Fibroblast of lung (primary cell): ENCODE measurements at regions not wholly inside any gene's neighbourhood (a gene's known extent, or its start where the extent isn't known, plus 50 kb on each side); places are given as distances from the start of the nearest gene placed in this dataset.
A peak's percentile ranks its signal among the peaks of the same experiment; 100 is the strongest.

Experiments
- DNase-seq, 2 donors: peaks; one replicate each; pipeline versions ENCODE4 v3.0.0 to v3.0.0-alpha.2; 2010; ENCODE audit warnings: low read depth in 2 of 2
- H2AFZ ChIP-seq: 2 replicates; pipeline ENCODE4 v1.5.1; 2012; ENCODE audit warnings: low read length, control low read depth, inconsistent platforms
- H3K27ac ChIP-seq: 2 replicates; pipeline ENCODE4 v1.5.1; 2011; ENCODE audit warnings: low read length, control low read depth; ENCODE audit not compliant: insufficient read depth
- H3K27me3 ChIP-seq: 2 replicates; pipeline ENCODE4 v1.5.1; 2011; ENCODE audit warnings: mild to moderate bottlenecking, low read length; ENCODE audit not compliant: control insufficient read depth, insufficient read depth
- H3K36me3 ChIP-seq: 2 replicates; pipeline ENCODE4 v1.5.1; 2011; ENCODE audit warnings: low read length; ENCODE audit not compliant: control insufficient read depth, insufficient read depth
- H3K4me1 ChIP-seq: 2 replicates; pipeline ENCODE4 v1.5.1; 2011; ENCODE audit warnings: low read length; ENCODE audit not compliant: control insufficient read depth, insufficient read depth; ENCODE audit errors: extremely low read depth
- H3K4me2 ChIP-seq: 2 replicates; pipeline ENCODE4 v1.5.1; 2011; ENCODE audit warnings: low read length, control low read depth; ENCODE audit not compliant: insufficient read depth; ENCODE audit errors: extremely low read depth
- H3K4me3 ChIP-seq, 4 experiments: fragments of 200-600 bp in 1 of 4; sonication (generic) in 1 of 4; replicated peaks in 1 of 4; 2 replicates each; pipeline ENCODE4 v1.5.1; 2011 to 2016; ENCODE audit warnings: low read length in 4 of 4, low read depth in 3 of 4, mild to moderate bottlenecking in 3 of 4, control low read depth in 2 of 4, inconsistent platforms in 1 of 4, mixed read lengths in 1 of 4; ENCODE audit not compliant: insufficient read depth in 1 of 4; ENCODE audit errors: control extremely low read depth in 1 of 4
- H3K79me2 ChIP-seq: 2 replicates; pipeline ENCODE4 v1.5.1; 2012; ENCODE audit warnings: mild to moderate bottlenecking, low read length, inconsistent platforms; ENCODE audit not compliant: control insufficient read depth, insufficient read depth
- H3K9ac ChIP-seq: 2 replicates; pipeline ENCODE4 v1.5.1; 2011; ENCODE audit warnings: mild to moderate bottlenecking, low read length, control low read depth; ENCODE audit not compliant: insufficient read depth
- H3K9me3 ChIP-seq: 2 replicates; pipeline ENCODE4 v1.5.1; 2012; ENCODE audit warnings: low read depth, low read length; ENCODE audit not compliant: control insufficient read depth, insufficient read depth
- H4K20me1 ChIP-seq: 2 replicates; pipeline ENCODE4 v1.5.1; 2011; ENCODE audit warnings: low read length; ENCODE audit not compliant: control insufficient read depth, insufficient read depth; ENCODE audit errors: extremely low read depth
- EZH2 ChIP-seq: IDR thresholded peaks from 2 replicates; pipeline ENCODE4 v1.5.1; 2012; ENCODE audit warnings: low read length, control low read depth, mild to moderate bottlenecking; ENCODE audit errors: missing control alignments
- TF ChIP-seq, protein P1 (sequence below), 2 donors: IDR thresholded peaks in 1 of 2; conservative IDR thresholded peaks in 1 of 2; 1 replicate in 1 of 2; 2 replicates in 1 of 2; pipeline ENCODE4 v1.5.1; 2011 to 2012; ENCODE audit warnings: low read length in 2 of 2, control low read depth in 1 of 2, inconsistent platforms in 1 of 2, low read depth in 1 of 2, mild to moderate bottlenecking in 1 of 2

DNA sequence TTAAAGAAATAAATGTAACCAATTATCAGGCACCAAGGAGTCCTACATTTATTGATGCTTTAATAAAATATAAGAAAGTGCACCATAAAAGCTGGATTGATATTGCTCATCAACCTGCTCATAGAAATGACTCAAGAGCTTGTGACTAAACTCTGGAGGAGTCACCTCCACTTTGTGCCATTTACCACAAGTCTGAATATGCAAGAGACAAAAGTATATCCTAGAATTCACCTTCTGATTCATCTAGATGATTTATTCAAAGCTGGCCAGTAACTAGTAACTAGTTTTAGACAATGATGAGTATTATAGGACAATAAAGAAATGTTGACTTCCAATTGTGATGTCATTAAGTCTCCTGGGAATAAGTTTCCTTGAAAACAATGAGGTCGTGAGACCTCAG is 146.0 kb upstream of the SOX11 start:
- peak in 1 of 2 donors; percentile 86 for DNase-seq
- Histone ChIP-seq H2AFZ (no peak overlapping the region), H3K9me3 (no peaks in the 10 kb centered on the region), H3K9ac (no peak overlapping the region), H3K79me2 (no peaks in the 10 kb centered on the region), H3K27me3 (no peaks in the 10 kb centered on the region), H3K4me3 (no peak overlapping the region), H3K27ac (no peak overlapping the region), H3K36me3 (no peaks in the 10 kb centered on the region), H3K4me2 (no peak overlapping the region), H3K4me1 (no peaks in the 10 kb centered on the region), H4K20me1 (no peaks in the 10 kb centered on the region)
- TF ChIP-seq EZH2: no peak
- TF ChIP-seq, protein P1, sequence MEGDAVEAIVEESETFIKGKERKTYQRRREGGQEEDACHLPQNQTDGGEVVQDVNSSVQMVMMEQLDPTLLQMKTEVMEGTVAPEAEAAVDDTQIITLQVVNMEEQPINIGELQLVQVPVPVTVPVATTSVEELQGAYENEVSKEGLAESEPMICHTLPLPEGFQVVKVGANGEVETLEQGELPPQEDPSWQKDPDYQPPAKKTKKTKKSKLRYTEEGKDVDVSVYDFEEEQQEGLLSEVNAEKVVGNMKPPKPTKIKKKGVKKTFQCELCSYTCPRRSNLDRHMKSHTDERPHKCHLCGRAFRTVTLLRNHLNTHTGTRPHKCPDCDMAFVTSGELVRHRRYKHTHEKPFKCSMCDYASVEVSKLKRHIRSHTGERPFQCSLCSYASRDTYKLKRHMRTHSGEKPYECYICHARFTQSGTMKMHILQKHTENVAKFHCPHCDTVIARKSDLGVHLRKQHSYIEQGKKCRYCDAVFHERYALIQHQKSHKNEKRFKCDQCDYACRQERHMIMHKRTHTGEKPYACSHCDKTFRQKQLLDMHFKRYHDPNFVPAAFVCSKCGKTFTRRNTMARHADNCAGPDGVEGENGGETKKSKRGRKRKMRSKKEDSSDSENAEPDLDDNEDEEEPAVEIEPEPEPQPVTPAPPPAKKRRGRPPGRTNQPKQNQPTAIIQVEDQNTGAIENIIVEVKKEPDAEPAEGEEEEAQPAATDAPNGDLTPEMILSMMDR (conservative IDR thresholded peaks at IDR 0.05 in 1 of 2, IDR thresholded peaks at IDR 0.05 in 1 of 2; ENCODE audit: low read depth in 1 of 2, low read length in 2 of 2): no peak

DNA sequence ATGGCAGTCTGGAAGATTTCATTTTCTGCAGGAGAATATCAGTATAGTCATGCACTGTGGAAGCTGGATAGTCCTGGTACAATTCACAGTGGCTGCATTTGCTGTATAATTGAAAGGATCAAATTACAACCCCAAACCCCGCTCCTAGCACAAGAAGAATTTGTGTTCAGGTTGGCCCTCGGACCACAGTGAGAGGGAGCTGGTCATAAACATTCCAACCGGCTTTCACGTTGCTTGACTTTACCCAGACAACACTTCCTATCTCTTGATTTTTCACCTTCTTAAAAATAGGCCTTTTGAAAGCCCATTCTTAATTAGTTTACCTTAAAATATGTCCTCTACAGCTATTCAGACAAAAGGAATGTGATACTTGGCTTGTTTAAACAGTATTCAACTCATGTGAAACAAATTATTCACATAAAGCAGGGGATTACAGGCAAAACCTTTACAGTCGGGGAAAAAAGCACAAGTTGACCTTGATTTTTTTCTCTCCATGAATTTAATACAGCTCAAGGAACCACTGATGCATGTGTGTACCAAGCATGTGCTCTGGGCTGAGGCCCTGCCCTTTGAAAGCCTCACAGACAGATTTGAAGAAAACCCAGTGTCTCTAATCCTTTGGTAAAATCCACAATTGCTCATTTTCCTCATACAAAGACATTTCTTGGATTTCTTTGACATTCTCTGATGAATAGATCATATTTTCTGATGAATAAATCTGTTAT is 143.0 kb upstream of the SOX11 start:
- H3K27me3 ChIP-seq: no peaks in the 10 kb centered on the region
- H3K9me3 ChIP-seq: no peaks in the 10 kb centered on the region
- no peak overlapping the region for H2AFZ ChIP-seq
- H3K4me2 ChIP-seq: no peak overlapping the region
- no peak overlapping the region for H3K9ac ChIP-seq
- no peak overlapping the region for H3K4me3 ChIP-seq
- H3K36me3 ChIP-seq: no peaks in the 10 kb centered on the region
- no peak overlapping the region for H3K27ac ChIP-seq
- DNase-seq: peak; percentile 45 to 92
- no peaks in the 10 kb centered on the region for H4K20me1 ChIP-seq
- H3K4me1 ChIP-seq: no peaks in the 10 kb centered on the region
- no peaks in the 10 kb centered on the region for H3K79me2 ChIP-seq
- TF ChIP-seq, protein P1 (conservative IDR thresholded peaks at IDR 0.05 in 1 of 2, IDR thresholded peaks at IDR 0.05 in 1 of 2; ENCODE audit: low read depth in 1 of 2, low read length in 2 of 2): no peak
- no peak for TF ChIP-seq EZH2

DNA sequence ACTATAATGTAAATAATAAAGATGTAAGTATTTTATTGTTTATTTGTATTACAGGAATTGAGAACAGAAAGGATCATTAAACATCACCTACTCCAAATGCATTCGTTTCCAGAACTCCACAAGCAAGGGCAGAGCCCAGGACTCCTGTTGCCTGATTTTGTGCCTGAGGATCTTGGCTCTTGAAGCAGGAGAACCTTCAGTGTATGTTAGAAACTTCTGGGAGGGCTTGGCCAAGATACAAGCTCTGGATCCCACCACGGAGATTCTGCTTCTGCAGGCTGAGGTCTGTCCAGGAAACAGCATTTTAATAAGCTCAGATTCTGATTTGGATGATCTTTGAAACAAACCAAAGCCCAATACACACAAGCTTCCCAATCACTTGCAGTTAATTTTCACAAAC is 142.4 kb upstream of the SOX11 start:
- no peak for DNase-seq
- H3K27ac ChIP-seq: no peak overlapping the region
- no peaks in the 10 kb centered on the region for H4K20me1 ChIP-seq
- H3K4me3 ChIP-seq: no peak overlapping the region
- no peaks in the 10 kb centered on the region for H3K4me1 ChIP-seq
- H3K9ac ChIP-seq: no peak overlapping the region
- H2AFZ ChIP-seq: no peak overlapping the region
- H3K36me3 ChIP-seq: no peaks in the 10 kb centered on the region
- H3K4me2 ChIP-seq: no peak overlapping the region
- no peaks in the 10 kb centered on the region for H3K79me2 ChIP-seq
- no peaks in the 10 kb centered on the region for H3K27me3 ChIP-seq
- TF ChIP-seq EZH2: no peak
- TF ChIP-seq, protein P1 (conservative IDR thresholded peaks at IDR 0.05 in 1 of 2, IDR thresholded peaks at IDR 0.05 in 1 of 2; ENCODE audit: low read depth in 1 of 2, low read length in 2 of 2): no peak
- no peaks in the 10 kb centered on the region for H3K9me3 ChIP-seq
